NCI-H1930 (cell line): ENCODE measurements at regions not wholly inside any gene's neighbourhood (a gene's known extent, or its start where the extent isn't known, plus 50 kb on each side); places are given as distances from the start of the nearest gene placed in this dataset.

ENCODE experiments used
- DNase-seq, 2 experiments: peaks; one replicate each; lab custom pipeline; 2025; lab: John Stamatoyannopoulos, UW

GRCh38 chr6:8589941-8590729 is 154.8 kb upstream of the SLC35B3 start:
- no peak for DNase-seq

GRCh38 chr6:8588176-8588575 is 152.8 kb upstream of the SLC35B3 start:
- no peak for DNase-seq

GRCh38 chr6:8583291-8583690 is 147.9 kb upstream of the SLC35B3 start:
- no peak for DNase-seq

- no peak for DNase-seq
Measured at GRCh38 chr6:8579372-8579771, 144.0 kb upstream of the SLC35B3 start.

GRCh38 chr6:8578006-8578405 is 142.7 kb upstream of the SLC35B3 start:
- no peak for DNase-seq

GRCh38 chr6:8574749-8575468 is 139.6 kb upstream of the SLC35B3 start:
- no peak for DNase-seq

- no peak for DNase-seq
Measured at GRCh38 chr6:8574311-8574710, 139.0 kb upstream of the SLC35B3 start.

GRCh38 chr6:8570256-8570920 is 135.0 kb upstream of the SLC35B3 start:
- no peak for DNase-seq

GRCh38 chr6:8562125-8562524 is 126.8 kb upstream of the SLC35B3 start:
- DNase-seq = no peak

GRCh38 chr6:8558953-8559352 is 123.6 kb upstream of the SLC35B3 start:
- DNase-seq = no peak

GRCh38 chr6:8557014-8557748 is 121.8 kb upstream of the SLC35B3 start:
- no peak for DNase-seq

- DNase-seq = peak in 1 of 2 experiments; percentile 69
Measured at GRCh38 chr6:8556370-8557013, 121.1 kb upstream of the SLC35B3 start.

- no peak for DNase-seq
Measured at GRCh38 chr6:8551993-8552392, 116.6 kb upstream of the SLC35B3 start.

- no peak for DNase-seq
Measured at GRCh38 chr6:8551386-8551785, 116.0 kb upstream of the SLC35B3 start.

- DNase-seq = no peak
Measured at GRCh38 chr6:8549074-8549790, 113.9 kb upstream of the SLC35B3 start.

- no peak for DNase-seq
Measured at GRCh38 chr6:8546496-8546895, 111.2 kb upstream of the SLC35B3 start.

- DNase-seq = no peak
Measured at GRCh38 chr6:8545336-8545735, 110.0 kb upstream of the SLC35B3 start.

GRCh38 chr6:8543714-8544113 is 108.4 kb upstream of the SLC35B3 start:
- no peak for DNase-seq

GRCh38 chr6:8539453-8539852 is 104.1 kb upstream of the SLC35B3 start:
- DNase-seq = no peak

- no peak for DNase-seq
Measured at GRCh38 chr6:8536122-8536521, 100.8 kb upstream of the SLC35B3 start.

GRCh38 chr6:8535519-8535918 is 100.2 kb upstream of the SLC35B3 start:
- DNase-seq = no peak
